GM21447 (cell line): ENCODE measurements at regions not wholly inside any gene's neighbourhood (a gene's known extent, or its start where the extent isn't known, plus 50 kb on each side); places are given as distances from the start of the nearest gene placed in this dataset.

ENCODE experiments used
- ATAC-seq: cut with Tn5 transposase; IDR thresholded peaks from one replicate; pipeline ENCODE4 v1.9.1; 2021; ENCODE audit not compliant: unreplicated experiment

DNA sequence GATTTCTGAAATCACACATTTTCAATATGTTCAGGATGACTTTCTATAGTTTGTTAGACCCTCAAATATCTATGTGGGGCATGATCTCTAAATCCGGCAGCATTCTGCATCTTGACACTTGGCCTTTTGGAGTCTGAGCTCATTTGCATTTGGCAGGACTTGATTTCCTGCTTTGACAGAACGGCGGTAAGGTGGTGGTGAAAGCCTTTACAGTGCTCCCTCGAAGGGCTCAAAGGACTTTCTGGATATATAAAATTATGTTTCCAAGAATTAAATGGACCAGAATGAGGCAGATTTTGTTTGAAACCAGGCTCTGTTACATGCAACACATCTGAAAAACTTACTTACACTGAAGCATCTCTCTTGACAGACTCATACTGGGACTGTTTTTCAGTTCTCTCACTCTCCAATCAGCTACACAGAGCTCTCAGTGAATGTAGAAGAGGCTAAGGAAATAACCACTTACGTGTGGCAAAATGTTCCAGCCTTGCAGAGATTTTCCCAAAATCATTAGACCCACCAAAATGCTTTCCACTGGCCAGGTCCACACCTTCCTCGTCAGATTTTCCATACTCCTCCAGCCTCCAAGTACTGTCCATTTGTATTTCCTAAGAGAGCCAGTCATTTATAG lies 207.2 kb downstream of the SPRY2 start:
- no peak for ATAC-seq

DNA sequence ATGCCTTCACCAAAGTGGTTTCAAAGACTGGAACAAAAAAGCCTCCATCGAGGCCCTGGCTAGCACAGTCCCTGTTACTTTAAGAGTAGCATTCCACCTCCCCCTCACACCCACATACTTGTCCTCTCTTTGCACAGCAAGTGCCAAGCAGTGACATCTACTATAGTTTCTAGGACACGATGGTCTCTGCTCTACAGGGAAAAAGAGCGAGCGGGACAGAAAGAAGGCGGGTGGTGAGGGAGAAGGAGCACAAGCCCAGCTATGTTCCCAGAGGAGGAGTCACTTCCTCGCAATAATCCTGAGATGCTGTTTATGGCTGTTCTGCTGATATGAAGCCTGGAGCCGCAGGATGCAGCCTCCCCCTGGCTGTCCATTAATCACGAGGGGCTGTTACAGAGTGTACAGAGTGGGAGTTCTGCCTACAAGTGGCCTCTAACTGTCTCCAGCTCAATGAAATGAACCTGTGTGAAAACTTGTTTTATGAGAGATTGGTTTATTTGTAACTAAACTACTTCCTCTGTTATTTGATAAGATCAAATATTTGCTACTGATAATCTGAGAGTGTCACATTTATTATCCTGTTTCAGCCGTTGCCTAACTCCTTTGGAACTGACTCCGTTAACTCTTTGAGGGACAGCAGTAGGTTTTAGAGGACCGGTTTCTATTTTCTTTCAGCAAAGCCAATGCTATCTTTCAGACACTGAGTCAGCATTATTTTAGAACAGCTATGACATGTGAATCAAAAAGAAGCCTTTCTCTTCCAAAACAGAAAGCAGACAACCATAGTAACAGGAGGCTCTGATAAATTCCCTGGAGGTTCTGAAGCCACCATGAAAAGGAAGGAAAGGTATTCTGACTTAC lies 208.0 kb downstream of the SPRY2 start:
- no peak for ATAC-seq

DNA sequence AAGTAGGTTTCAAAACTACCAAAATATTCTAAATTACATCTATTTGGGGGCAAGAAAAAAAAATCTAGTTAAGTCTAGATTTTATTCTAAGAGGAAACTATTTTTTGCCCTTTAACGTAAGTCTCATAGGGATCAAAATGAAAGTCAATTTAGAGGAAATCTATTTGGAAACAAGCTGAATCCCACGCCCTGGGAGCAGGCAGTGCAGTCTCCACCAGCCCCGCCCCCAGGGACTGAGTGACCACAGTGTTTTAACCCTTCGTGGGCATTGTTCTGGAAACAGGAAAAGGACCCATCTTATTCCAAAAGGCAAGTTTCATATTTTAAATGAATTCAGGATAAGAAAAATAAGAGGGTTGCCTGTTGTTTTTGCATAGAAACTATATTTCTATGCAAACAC lies 209.7 kb downstream of the SPRY2 start:
- ATAC-seq = no peak

DNA sequence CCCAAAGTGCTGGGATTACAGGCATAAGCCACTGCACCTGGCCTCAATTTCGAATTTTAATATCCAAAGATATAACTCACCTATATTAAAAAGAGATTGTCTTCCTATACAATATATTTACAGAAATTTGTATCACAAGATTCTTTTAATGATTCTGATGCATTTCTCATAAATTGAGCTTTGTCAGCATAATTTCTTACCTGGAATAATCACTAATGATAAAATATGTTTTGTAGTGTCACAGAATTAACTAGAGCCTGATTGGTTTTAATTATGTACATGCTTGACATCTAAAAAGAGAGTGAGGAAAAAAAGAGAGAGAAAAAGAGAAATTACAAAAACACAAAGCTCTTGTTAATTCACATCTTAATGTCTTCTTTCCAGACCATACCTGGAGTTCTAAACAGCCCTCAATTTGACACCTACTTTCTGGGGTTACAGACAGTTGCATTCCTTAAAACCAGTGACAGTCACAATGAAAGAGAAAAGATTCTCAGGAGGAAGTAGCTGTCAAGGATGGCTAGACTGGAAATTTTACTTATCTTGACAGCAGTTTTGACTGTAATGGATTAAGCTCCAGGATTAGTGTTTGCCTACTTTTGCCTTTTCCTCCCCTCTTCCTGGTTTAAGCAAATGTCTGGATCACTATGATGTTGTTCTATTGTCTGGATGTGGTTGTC lies 214.4 kb downstream of the SPRY2 start:
- ATAC-seq = no peak

DNA sequence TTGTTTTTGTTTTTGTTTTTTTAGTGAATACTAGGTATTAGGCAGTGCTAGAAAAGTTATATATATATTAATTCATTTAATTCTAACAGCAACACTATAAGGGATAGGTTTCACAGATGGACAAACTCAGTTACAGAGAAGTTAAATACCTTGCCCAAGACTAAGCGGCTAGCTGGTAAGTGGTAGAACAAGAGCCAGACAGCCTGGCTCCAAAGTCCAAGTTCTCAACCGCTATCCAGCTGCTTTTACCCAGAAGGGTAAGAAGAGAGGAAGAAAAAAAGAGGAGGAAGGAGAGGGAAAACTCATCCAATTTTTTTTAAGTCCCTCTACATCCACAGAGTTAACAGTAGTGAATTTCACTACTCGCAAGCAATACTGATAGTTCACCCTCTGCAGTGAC lies 217.0 kb downstream of the SPRY2 start:
- no peak for ATAC-seq

GRCh38 chr13:80121038-80121437 lies 219.9 kb downstream of the SPRY2 start:
- no peak for ATAC-seq

GRCh38 chr13:80118506-80118905 lies 222.4 kb downstream of the SPRY2 start:
- no peak for ATAC-seq

- ATAC-seq = no peak
Observed at GRCh38 chr13:80118099-80118498, 222.8 kb downstream of the SPRY2 start.

DNA sequence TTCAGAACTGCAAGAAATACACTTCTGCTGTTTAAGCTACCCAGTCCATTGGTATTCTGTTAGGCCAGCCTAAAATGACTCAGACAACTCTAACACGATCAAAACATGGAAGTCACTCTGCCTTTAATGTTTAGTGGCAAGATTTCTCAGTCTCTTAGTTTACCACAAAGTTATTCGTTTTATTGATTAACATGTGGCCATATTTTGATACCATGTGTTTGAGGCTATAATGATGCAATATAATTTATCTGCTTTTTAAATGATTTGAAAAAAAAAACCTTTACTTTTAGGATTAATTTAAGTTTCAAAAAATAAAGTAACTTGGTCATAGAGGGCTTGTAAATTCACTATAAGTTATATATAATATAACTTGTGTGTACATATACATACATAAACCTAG lies 223.4 kb downstream of the SPRY2 start:
- no peak for ATAC-seq

DNA sequence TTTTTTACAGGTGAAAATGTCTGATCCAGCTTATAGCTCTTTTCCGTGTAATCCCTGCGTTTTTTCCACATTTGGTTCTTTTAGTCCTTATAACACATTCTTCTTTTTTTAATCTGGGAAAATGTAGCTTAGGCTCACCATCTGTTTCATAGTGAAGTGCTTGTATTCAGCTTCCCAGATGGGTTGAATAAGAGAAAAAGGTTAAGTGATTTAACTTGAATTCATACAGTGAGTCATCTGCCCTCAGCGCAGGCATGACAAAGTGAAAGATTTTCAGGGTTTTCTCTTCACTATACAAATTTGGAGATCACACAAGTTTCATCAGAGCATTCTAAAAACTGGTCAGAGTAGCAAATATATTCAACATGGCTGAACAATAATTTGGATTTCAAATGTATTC lies 224.8 kb downstream of the SPRY2 start:
- ATAC-seq = no peak

GRCh38 chr13:80115616-80116015 lies 225.3 kb downstream of the SPRY2 start:
- ATAC-seq = no peak

DNA sequence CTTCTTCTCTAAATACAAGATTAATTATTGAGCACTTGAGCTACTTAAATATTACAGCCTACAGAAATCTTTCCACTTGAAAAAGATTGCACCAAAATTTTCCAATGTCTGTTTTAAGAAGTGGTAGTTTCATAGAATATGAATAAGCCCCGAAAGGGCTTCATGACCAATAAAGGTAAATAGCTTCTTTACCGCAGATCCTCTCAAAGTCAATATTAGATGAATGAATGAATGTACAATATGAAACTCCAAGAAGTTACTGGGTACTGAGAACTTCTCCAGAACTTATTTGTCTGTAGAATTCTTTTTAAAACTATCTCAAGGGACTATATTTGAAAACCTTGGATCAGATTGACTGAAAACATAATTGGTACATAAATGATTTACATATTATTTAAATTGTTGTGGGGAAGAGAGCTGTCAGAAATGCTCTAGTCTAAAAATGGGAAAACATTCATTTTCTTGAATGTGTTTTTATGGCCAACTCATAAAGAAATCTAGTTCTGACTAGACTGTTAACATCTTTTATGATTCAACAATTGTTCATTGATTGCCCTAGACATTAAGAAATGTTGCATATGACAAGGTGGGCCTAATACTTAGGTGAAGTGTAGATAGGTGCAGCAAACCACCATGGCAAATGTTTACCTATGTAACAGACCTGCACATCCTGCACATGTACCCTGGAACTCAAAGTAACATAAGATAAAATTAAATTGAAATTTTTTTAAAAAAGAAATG lies 227.0 kb downstream of the SPRY2 start:
- no peak for ATAC-seq

GRCh38 chr13:80109303-80109702 lies 231.6 kb downstream of the SPRY2 start:
- no peak for ATAC-seq

GRCh38 chr13:80105350-80105749 lies 235.6 kb downstream of the SPRY2 start:
- no peak for ATAC-seq

GRCh38 chr13:80101040-80101439 lies 239.9 kb downstream of the SPRY2 start:
- no peak for ATAC-seq

GRCh38 chr13:80100636-80101035 lies 240.3 kb downstream of the SPRY2 start:
- ATAC-seq = no peak

DNA sequence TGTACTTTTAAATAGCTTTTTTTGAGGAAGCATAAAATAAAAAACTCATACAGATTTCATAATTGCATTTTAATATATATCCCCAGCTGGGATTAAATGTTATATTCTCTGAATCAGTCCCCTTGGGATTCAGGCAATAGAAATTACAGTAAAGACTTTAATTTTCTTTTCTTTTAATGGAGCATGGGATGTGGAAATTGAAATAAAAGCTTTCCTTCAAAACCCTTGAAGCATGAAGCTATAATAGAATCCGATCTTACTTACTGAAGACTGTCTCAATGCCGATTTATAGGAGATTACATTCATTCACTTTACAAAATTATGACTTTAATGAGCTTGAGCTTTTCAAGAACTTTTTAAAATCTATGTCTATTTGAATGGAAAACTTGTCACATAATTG lies 243.4 kb downstream of the SPRY2 start:
- no peak for ATAC-seq

DNA sequence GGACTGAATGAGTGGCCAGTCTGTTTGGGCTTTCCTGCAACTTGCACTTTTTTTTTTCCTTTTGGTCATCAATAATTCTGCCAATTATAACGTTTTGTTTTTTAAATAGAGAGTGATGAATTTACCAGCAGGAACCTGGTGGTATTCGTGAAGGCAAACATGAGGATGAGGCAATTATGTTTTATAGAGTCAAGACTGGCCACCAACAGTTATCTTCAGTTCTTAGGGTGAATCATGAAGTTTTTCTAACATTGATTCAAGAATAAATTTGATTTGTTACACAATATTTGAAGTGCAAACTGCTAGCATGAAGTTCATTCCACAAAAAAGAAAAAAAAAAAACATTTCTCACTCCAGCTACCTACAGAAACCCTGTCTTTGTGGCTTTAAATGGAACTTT lies 244.5 kb downstream of the SPRY2 start:
- no peak for ATAC-seq

- ATAC-seq = no peak
Observed at GRCh38 chr13:80094526-80094925, 246.4 kb downstream of the SPRY2 start.

DNA sequence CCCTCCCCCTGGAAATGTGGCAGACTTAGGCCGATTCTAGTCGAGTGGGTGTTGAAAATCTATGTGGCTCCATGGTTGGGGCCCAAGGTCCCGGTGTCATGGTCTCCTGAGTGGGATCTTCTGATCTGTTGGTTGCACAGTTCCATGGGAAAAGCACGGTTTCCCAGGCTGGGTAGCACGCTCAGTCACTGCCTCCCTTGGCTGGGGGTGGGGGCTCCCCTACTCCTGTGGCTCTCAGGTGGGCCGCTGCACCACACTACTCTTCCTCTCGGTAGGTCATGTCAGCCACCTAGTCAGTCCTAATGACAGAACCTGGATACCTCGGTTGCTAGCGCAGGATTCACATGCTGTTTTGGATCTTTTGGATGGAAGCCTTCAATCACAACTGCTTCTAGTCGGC lies 247.0 kb downstream of the SPRY2 start:
- ATAC-seq = no peak

- ATAC-seq = no peak
Observed at GRCh38 chr13:80086304-80086721, 254.6 kb downstream of the SPRY2 start.
